NCI-H128 (cell line): ENCODE measurements at regions not wholly inside any gene's neighbourhood (a gene's known extent, or its start where the extent isn't known, plus 50 kb on each side); places are given as distances from the start of the nearest gene placed in this dataset.
"Not testable (repeated sequence)": the region's sequence is repeated elsewhere in the genome, so short reads cannot be mapped to it uniquely, and the experiment has no call there.

Experiments
- DNase-seq: peaks from one replicate; lab custom pipeline; 2025; ENCODE audit not compliant: unreplicated experiment; lab: John Stamatoyannopoulos, UW

- DNase-seq = no peak
These were observed 1412.6 kb downstream of the ZPLD1 start for GRCh38 chr3:103847081-103848062.

GRCh38 chr3:103851793-103852192 is 1417.0 kb downstream of the ZPLD1 start:
- no peak for DNase-seq

- DNase-seq = no peak
These were observed 1427.6 kb downstream of the ZPLD1 start for GRCh38 chr3:103862415-103862814.

- DNase-seq = no peak
These were observed 1428.6 kb downstream of the ZPLD1 start for GRCh38 chr3:103863381-103863780.

GRCh38 chr3:103866113-103866512 is 1431.3 kb downstream of the ZPLD1 start:
- no peak for DNase-seq

GRCh38 chr3:103873021-103873420 is 1438.2 kb downstream of the ZPLD1 start:
- DNase-seq = no peak

GRCh38 chr3:103873897-103874545 is 1439.2 kb downstream of the ZPLD1 start:
- no peak for DNase-seq

- DNase-seq = not testable (repeated sequence)
These were observed 1447.0 kb downstream of the ZPLD1 start for GRCh38 chr3:103881809-103882208.

- no peak for DNase-seq
These were observed 1454.9 kb downstream of the ZPLD1 start for GRCh38 chr3:103889675-103890074.

GRCh38 chr3:103894162-103894822 is 1459.5 kb downstream of the ZPLD1 start:
- DNase-seq = no peak

- DNase-seq = no peak
These were observed 1464.5 kb downstream of the ZPLD1 start for GRCh38 chr3:103899328-103899727.

GRCh38 chr3:103904991-103905390 is 1461.7 kb upstream of the ALCAM start:
- no peak for DNase-seq

- no peak for DNase-seq
These were observed 1460.4 kb upstream of the ALCAM start for GRCh38 chr3:103906304-103906703.

- DNase-seq = no peak
These were observed 1459.9 kb upstream of the ALCAM start for GRCh38 chr3:103906808-103907207.

GRCh38 chr3:103907567-103907966 is 1459.1 kb upstream of the ALCAM start:
- DNase-seq = no peak

- no peak for DNase-seq
These were observed 1457.3 kb upstream of the ALCAM start for GRCh38 chr3:103909395-103909794.

GRCh38 chr3:103918336-103918735 is 1448.4 kb upstream of the ALCAM start:
- peak; percentile 87 for DNase-seq

- DNase-seq = no peak
These were observed 1447.4 kb upstream of the ALCAM start for GRCh38 chr3:103919327-103919726.

- DNase-seq = no peak
These were observed 1442.8 kb upstream of the ALCAM start for GRCh38 chr3:103923907-103924306.

- no peak for DNase-seq
These were observed 1442.2 kb upstream of the ALCAM start for GRCh38 chr3:103924544-103924943.

- DNase-seq = no peak
These were observed 1439.8 kb upstream of the ALCAM start for GRCh38 chr3:103926936-103927335.

GRCh38 chr3:103927896-103928295 is 1438.8 kb upstream of the ALCAM start:
- no peak for DNase-seq
